Suppressor macrophage treated with lipopolysaccharide for 1 hour (primary cell): ENCODE measurements at regions not wholly inside any gene's neighbourhood (a gene's known extent, or its start where the extent isn't known, plus 50 kb on each side); places are given as distances from the start of the nearest gene placed in this dataset.

Experiments
- DNase-seq, 3 donors: peaks; one replicate each; pipeline ENCODE4 v3.0.0-alpha.2; 2020 to 2022

- DNase-seq: peak in 2 of 3 donors; percentile 18 to 41
Observed at GRCh38 chr12:132393245-132393795, 63.9 kb upstream of the GALNT9 start.

- DNase-seq: no peak
Observed at GRCh38 chr12:132392389-132393244, 63.2 kb upstream of the GALNT9 start.

GRCh38 chr12:132391326-132392041 lies 62.1 kb upstream of the GALNT9 start:
- no peak for DNase-seq

- no peak for DNase-seq
Observed at GRCh38 chr12:132390287-132391076, 61.1 kb upstream of the GALNT9 start.

GRCh38 chr12:132389526-132390286 lies 60.3 kb upstream of the GALNT9 start:
- no peak for DNase-seq

GRCh38 chr12:132389026-132389425 lies 59.6 kb upstream of the GALNT9 start:
- no peak for DNase-seq

GRCh38 chr12:132388379-132389015 lies 59.1 kb upstream of the GALNT9 start:
- DNase-seq: no peak

GRCh38 chr12:132386926-132387497 lies 57.6 kb upstream of the GALNT9 start:
- no peak for DNase-seq

- no peak for DNase-seq
Observed at GRCh38 chr12:132385923-132386751, 56.7 kb upstream of the GALNT9 start.

GRCh38 chr12:132384916-132385774 lies 55.8 kb upstream of the GALNT9 start:
- no peak for DNase-seq

- DNase-seq: no peak
Observed at GRCh38 chr12:132380641-132381040, 51.3 kb upstream of the GALNT9 start.

GRCh38 chr12:132379996-132380395 lies 50.6 kb upstream of the GALNT9 start:
- DNase-seq: no peak

- no peak for DNase-seq
Observed at GRCh38 chr12:132379576-132379975, 50.2 kb upstream of the GALNT9 start.
